ENCODE measurements at regions not wholly inside any gene's neighbourhood (a gene's known extent, or its start where the extent isn't known, plus 50 kb on each side); places are given as distances from the start of the nearest gene placed in this dataset.

DNA sequence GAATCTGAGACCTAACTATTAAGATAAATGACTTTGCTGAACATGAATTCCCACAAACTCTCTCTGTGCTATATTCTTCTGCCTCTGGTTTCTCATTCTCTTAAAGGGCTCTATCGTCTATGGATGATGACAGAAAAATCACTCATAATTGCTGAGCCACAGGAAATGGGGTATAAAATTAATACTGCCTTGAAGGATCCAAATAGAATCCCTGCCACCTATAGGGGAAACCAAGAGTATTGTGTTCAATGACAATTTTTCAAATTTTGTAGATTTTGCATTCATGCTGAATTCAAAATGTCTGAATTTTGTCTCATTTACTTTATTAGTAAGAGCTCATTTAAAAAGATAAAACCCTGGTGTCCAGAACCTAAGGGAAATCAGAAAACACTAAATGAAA lies 235.8 kb downstream of the RBM43 start:
- TF ChIP-seq CTCF (IDR thresholded peaks at IDR 0.05) = no peak
- TF ChIP-seq POLR2A (IDR thresholded peaks at IDR 0.05) = no peak
